ENCODE measurements at regions not wholly inside any gene's neighbourhood (a gene's known extent, or its start where the extent isn't known, plus 50 kb on each side); places are given as distances from the start of the nearest gene placed in this dataset.
"Not testable (repeated sequence)": the region's sequence is repeated elsewhere in the genome, so short reads cannot be mapped to it uniquely, and the experiment has no call there.

GRCh38 chr10:33883881-33884280 lies 549.4 kb upstream of the NRP1 start:
- peaks cover 7% of the 10 kb centered on the region for H3K9me3 Mint-ChIP-seq
- H3K27ac Mint-ChIP-seq = no peak overlapping the region
- H3K36me3 Mint-ChIP-seq (ENCODE audit: low read depth) = no peaks in the 10 kb centered on the region
- H3K4me3 Mint-ChIP-seq = no peak overlapping the region
- no peaks in the 10 kb centered on the region for H3K4me1 Mint-ChIP-seq (ENCODE audit: low read depth)
- no peaks in the 10 kb centered on the region for H3K27me3 Mint-ChIP-seq (ENCODE audit: low read depth)

- Mint-ChIP-seq H3K9me3 (peaks cover 7% of the 10 kb centered on the region), H3K27me3 (ENCODE audit: low read depth) (no peaks in the 10 kb centered on the region), H3K36me3 (ENCODE audit: low read depth) (no peaks in the 10 kb centered on the region), H3K4me1 (ENCODE audit: low read depth) (no peaks in the 10 kb centered on the region), H3K27ac (no peak overlapping the region), H3K4me3 (no peak overlapping the region)
Measured at GRCh38 chr10:33882996-33883395, 548.5 kb upstream of the NRP1 start.

GRCh38 chr10:33880291-33880690 lies 545.8 kb upstream of the NRP1 start:
- Mint-ChIP-seq H3K27me3 (ENCODE audit: low read depth) (no peaks in the 10 kb centered on the region), H3K9me3 (peaks cover 7% of the 10 kb centered on the region), H3K36me3 (ENCODE audit: low read depth) (no peaks in the 10 kb centered on the region), H3K4me3 (no peak overlapping the region), H3K4me1 (ENCODE audit: low read depth) (no peaks in the 10 kb centered on the region), H3K27ac (no peak overlapping the region)

GRCh38 chr10:33878238-33878786 lies 543.8 kb upstream of the NRP1 start:
- H3K4me1 Mint-ChIP-seq (ENCODE audit: low read depth) = no peaks in the 10 kb centered on the region
- H3K27me3 Mint-ChIP-seq (ENCODE audit: low read depth) = no peaks in the 10 kb centered on the region
- no peaks in the 10 kb centered on the region for H3K36me3 Mint-ChIP-seq (ENCODE audit: low read depth)
- H3K4me3 Mint-ChIP-seq = no peak overlapping the region
- H3K27ac Mint-ChIP-seq = no peak overlapping the region
- H3K9me3 Mint-ChIP-seq = peaks cover 7% of the 10 kb centered on the region

GRCh38 chr10:33876584-33877400 lies 542.3 kb upstream of the NRP1 start:
- no peak overlapping the region for H3K27ac Mint-ChIP-seq
- H3K4me1 Mint-ChIP-seq (ENCODE audit: low read depth) = no peaks in the 10 kb centered on the region
- H3K36me3 Mint-ChIP-seq (ENCODE audit: low read depth) = no peaks in the 10 kb centered on the region
- H3K9me3 Mint-ChIP-seq = peaks cover 7% of the 10 kb centered on the region
- no peaks in the 10 kb centered on the region for H3K27me3 Mint-ChIP-seq (ENCODE audit: low read depth)
- no peak overlapping the region for H3K4me3 Mint-ChIP-seq

GRCh38 chr10:33875924-33876583 lies 541.6 kb upstream of the NRP1 start:
- Mint-ChIP-seq H3K4me3 (no peak overlapping the region), H3K36me3 (ENCODE audit: low read depth) (no peaks in the 10 kb centered on the region), H3K9me3 (peaks cover 5% of the 10 kb centered on the region), H3K27ac (no peak overlapping the region), H3K27me3 (ENCODE audit: low read depth) (no peaks in the 10 kb centered on the region), H3K4me1 (ENCODE audit: low read depth) (no peaks in the 10 kb centered on the region)

GRCh38 chr10:33871061-33871956 lies 536.8 kb upstream of the NRP1 start:
- Mint-ChIP-seq H3K4me1 (ENCODE audit: low read depth) (no peaks in the 10 kb centered on the region), H3K4me3 (no peak overlapping the region), H3K27ac (no peak overlapping the region), H3K9me3 (no peaks in the 10 kb centered on the region), H3K36me3 (ENCODE audit: low read depth) (no peaks in the 10 kb centered on the region), H3K27me3 (ENCODE audit: low read depth) (no peaks in the 10 kb centered on the region)

GRCh38 chr10:33869481-33869880 lies 535.0 kb upstream of the NRP1 start:
- Mint-ChIP-seq H3K9me3 (no peaks in the 10 kb centered on the region), H3K36me3 (ENCODE audit: low read depth) (no peaks in the 10 kb centered on the region), H3K4me1 (ENCODE audit: low read depth) (no peaks in the 10 kb centered on the region), H3K27me3 (ENCODE audit: low read depth) (no peaks in the 10 kb centered on the region), H3K27ac (no peak overlapping the region), H3K4me3 (no peak overlapping the region)

GRCh38 chr10:33869028-33869427 lies 534.6 kb upstream of the NRP1 start:
- no peak overlapping the region for H3K27ac Mint-ChIP-seq
- H3K4me3 Mint-ChIP-seq = no peak overlapping the region
- no peaks in the 10 kb centered on the region for H3K27me3 Mint-ChIP-seq (ENCODE audit: low read depth)
- no peaks in the 10 kb centered on the region for H3K4me1 Mint-ChIP-seq (ENCODE audit: low read depth)
- H3K9me3 Mint-ChIP-seq = no peaks in the 10 kb centered on the region
- no peaks in the 10 kb centered on the region for H3K36me3 Mint-ChIP-seq (ENCODE audit: low read depth)

GRCh38 chr10:33867199-33867789 lies 532.8 kb upstream of the NRP1 start:
- H3K4me3 Mint-ChIP-seq; H3K4me1 Mint-ChIP-seq (ENCODE audit: low read depth); H3K9me3 Mint-ChIP-seq; H3K27me3 Mint-ChIP-seq (ENCODE audit: low read depth); H3K27ac Mint-ChIP-seq; H3K36me3 Mint-ChIP-seq (ENCODE audit: low read depth): not testable (repeated sequence)

- Mint-ChIP-seq H3K4me3 (no peak overlapping the region), H3K9me3 (no peaks in the 10 kb centered on the region), H3K27me3 (ENCODE audit: low read depth) (no peaks in the 10 kb centered on the region), H3K4me1 (ENCODE audit: low read depth) (no peaks in the 10 kb centered on the region), H3K36me3 (ENCODE audit: low read depth) (no peaks in the 10 kb centered on the region), H3K27ac (no peak overlapping the region)
Measured at GRCh38 chr10:33863352-33863751, 528.9 kb upstream of the NRP1 start.

- no peaks in the 10 kb centered on the region for H3K9me3 Mint-ChIP-seq
- H3K27me3 Mint-ChIP-seq (ENCODE audit: low read depth) = no peaks in the 10 kb centered on the region
- H3K36me3 Mint-ChIP-seq (ENCODE audit: low read depth) = no peaks in the 10 kb centered on the region
- H3K27ac Mint-ChIP-seq = no peak overlapping the region
- no peak overlapping the region for H3K4me3 Mint-ChIP-seq
- no peaks in the 10 kb centered on the region for H3K4me1 Mint-ChIP-seq (ENCODE audit: low read depth)
Measured at GRCh38 chr10:33862536-33863105, 528.2 kb upstream of the NRP1 start.

- H3K4me1 Mint-ChIP-seq (ENCODE audit: low read depth) = no peaks in the 10 kb centered on the region
- no peaks in the 10 kb centered on the region for H3K9me3 Mint-ChIP-seq
- no peaks in the 10 kb centered on the region for H3K27me3 Mint-ChIP-seq (ENCODE audit: low read depth)
- no peaks in the 10 kb centered on the region for H3K36me3 Mint-ChIP-seq (ENCODE audit: low read depth)
- no peak overlapping the region for H3K27ac Mint-ChIP-seq
- no peak overlapping the region for H3K4me3 Mint-ChIP-seq
Measured at GRCh38 chr10:33861833-33862232, 527.4 kb upstream of the NRP1 start.
